Fibroblast of peridontal ligament (primary cell): ENCODE measurements at regions not wholly inside any gene's neighbourhood (a gene's known extent, or its start where the extent isn't known, plus 50 kb on each side); places are given as distances from the start of the nearest gene placed in this dataset.
A peak's percentile ranks its signal among the peaks of the same experiment; 100 is the strongest.

Experiments
- DNase-seq: peaks from one replicate; pipeline ENCODE4 v3.0.0-alpha.2; 2010; ENCODE audit errors: extremely low read depth

GRCh38 chr4:181259081-181259709 is 984.0 kb upstream of the TENM3 start:
- DNase-seq: no peak

DNA sequence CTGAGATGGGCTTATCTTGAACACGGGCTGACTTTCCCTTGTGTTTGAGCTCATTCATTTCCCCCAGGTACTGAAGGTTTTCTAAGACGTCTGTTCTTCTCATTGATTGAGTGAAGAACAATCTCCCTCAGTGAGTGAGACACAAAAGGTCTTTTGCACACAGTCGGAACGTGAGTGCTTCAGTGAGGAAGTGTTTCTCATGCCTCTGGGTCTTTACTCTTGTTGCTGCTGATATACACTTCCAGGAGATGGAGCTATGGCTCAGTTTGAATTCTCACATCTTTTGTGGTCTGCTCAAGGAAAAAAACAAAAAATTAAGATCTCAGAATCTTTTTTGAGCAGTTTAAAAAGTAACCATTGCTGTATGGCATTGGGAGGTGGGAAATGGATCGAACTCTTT is 981.9 kb upstream of the TENM3 start:
- peak; percentile 32 for DNase-seq

DNA sequence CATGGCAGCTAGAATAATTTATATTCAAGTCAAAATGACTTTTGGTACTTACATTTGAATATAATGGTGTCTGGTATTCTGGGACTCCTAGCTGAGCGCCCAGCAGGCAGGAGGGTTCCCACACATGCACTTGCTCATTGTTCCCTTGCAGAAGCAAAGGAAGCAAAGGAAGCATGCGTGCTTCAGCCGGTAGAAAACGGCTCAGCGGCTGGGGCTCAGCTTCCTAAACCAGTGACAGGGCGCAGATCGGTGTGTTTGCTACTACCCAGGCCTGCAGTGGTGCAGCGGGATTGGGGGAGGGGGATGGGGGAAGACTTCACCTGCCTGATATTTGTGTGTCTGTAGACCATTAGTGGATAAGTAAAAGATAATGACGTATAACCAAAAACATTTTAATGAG is 978.3 kb upstream of the TENM3 start:
- DNase-seq: no peak

DNA sequence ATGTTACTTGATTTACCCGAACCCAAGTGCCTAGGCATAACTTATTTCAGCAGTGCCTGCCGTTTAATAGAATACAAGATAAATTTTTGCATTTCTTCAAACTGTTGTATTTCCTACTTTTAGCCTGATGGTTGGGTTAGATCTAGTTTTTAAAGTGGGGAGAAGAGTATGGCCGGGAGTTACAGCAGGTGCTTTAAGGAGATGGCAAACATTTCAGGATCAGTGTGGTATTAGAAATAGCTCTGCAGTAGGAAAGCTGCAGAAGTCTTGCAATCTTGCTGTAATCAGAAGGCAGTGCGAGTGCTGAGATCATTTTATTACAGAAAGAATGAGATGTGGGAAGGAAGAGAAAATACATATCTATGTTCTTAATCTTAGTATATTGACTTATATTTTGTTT is 977.8 kb upstream of the TENM3 start:
- DNase-seq: no peak

GRCh38 chr4:181271116-181271640 is 972.0 kb upstream of the TENM3 start:
- no peak for DNase-seq

- no peak for DNase-seq
Observed at GRCh38 chr4:181272422-181272821, 970.8 kb upstream of the TENM3 start.

DNA sequence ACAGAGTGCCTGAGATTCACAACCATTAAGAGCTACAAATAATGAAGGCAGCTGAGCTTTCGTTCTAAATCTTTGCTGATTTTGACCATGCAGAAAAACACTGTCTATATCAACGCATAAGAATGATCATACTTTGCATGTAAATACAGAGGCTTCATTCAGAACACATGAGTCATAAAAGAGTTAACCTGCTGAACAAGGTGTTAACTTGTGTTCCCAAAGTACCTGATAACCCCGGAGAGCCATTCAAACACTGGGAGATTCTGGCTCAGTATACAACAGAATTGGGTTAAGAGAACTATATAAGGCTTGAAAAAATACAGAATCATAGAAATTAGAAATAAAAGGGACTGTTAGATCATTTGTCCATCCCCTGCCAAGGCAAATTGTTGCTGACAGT is 964.3 kb upstream of the TENM3 start:
- no peak for DNase-seq

DNA sequence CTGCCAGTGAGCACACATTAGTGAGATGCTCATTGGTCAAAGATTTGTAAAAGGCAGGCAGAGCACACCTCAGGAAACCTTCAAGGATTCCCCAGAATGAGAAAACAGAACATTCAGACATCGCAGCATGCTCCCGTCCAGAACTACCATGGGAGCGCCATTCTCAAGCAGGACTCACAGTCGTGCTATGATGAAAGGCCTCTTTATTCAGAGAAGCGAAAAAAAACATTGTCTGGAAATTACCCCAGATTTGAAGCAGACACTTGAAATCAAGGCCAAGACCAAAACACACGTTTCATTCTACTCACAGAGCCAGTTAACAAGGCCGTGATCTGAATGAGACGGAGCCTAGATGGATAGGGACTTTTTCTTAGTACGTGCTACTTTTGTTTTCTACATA is 961.8 kb upstream of the TENM3 start:
- no peak for DNase-seq

GRCh38 chr4:181289198-181289597 is 954.0 kb upstream of the TENM3 start:
- no peak for DNase-seq

- DNase-seq: no peak
Observed at GRCh38 chr4:181291615-181292014, 951.6 kb upstream of the TENM3 start.

- no peak for DNase-seq
Observed at GRCh38 chr4:181293014-181293413, 950.2 kb upstream of the TENM3 start.

- no peak for DNase-seq
Observed at GRCh38 chr4:181293541-181293940, 949.7 kb upstream of the TENM3 start.

DNA sequence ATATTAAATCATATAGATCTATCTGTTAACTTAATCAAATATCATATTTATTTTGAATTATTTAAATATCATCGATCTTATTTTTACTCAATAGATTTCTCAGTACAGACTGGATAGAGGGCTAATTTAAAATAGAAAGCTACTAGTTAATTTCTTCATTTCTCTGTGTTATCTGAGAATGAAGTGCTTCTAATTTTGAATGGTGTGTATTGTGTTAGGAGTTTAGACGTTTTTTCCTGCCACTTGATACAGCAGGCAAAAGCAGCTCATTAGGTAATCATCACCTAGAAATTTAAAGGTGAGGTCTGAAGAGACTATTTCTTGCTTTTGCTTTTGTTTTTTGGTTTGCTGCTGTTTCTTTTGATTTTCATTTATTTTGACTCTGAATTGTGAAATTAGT is 948.8 kb upstream of the TENM3 start:
- no peak for DNase-seq

- peak; percentile 9 for DNase-seq
Observed at GRCh38 chr4:181301735-181302710, 941.2 kb upstream of the TENM3 start.

DNA sequence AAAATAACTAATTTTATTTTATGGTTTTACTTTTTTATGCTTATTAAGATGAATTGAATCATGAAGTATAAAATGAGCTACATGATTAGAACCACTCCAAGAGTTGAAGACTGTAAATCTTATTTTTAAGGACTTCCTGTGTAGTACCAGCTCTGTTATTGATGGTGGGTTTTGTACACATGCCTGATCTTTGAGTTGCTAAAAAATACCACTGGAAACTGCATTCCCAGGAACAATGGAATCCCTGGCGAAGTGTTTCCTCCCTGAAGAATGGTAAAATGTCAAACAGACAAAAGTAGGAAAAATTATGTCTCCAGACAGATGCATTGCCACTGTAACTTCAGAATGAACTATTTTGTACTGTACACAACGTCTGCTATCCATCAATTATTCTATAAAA is 935.4 kb upstream of the TENM3 start:
- no peak for DNase-seq

DNA sequence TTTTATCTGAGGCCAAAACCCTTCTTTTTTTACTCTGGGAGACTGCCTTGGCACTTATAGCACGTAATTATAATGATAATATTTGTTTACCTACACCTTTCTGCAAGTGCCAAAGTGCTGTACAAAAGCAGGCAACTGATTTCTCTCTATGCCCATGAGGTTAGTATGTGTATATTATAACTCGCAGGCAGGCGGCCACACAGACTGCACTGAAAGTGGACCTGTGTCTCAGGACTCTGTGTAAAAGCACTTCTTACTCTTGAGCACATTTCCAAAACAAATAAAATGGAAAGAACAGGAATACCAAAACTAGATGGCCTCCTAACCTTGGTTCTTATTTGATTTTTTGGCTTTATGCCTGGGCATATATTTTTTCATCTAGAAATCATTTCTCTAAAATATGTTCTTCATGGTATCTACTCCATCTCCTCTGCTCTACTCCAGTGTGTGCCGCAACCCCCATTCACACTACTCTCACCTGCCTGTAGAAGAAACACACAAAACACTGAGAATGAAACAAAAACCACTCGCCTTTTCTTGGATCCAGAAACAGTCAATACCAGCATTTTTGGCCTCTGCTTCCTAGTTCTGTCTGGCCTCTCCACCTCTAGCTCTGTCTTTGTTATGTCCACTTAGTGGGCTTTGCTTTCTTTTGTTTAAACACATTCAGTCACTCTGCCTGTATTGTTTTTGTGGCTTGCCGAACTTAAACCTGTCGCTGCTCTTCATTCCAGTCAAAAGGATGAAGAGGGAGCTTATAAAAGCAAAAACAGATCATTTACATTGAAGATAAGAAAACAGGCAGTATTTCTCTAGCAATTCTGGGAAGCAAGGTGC is 934.5 kb upstream of the TENM3 start:
- DNase-seq: no peak

- DNase-seq: no peak
Observed at GRCh38 chr4:181312066-181312465, 931.1 kb upstream of the TENM3 start.

- DNase-seq: no peak
Observed at GRCh38 chr4:181319629-181320028, 923.6 kb upstream of the TENM3 start.

GRCh38 chr4:181323061-181323460 is 920.1 kb upstream of the TENM3 start:
- no peak for DNase-seq

- DNase-seq: no peak
Observed at GRCh38 chr4:181330654-181331201, 912.5 kb upstream of the TENM3 start.

DNA sequence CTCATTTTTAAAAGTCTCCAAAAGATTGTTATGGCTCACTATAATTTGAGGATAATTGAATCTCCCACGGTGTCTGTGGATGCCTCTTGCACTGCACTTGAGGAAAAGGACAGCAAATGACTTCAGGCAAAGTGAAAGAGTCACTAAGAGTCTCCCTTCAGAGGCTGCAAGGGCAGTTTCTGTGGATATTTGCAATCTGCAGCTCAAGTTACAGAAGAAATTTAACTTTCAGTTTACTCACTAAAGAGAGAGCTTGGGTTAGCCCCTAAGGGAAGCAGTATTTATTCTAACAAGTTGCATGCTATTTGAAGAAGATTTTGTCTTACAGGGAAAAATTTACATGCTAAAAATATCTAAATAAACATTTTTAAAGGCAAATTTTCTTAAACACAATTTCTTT is 912.0 kb upstream of the TENM3 start:
- peak; percentile 6 for DNase-seq

DNA sequence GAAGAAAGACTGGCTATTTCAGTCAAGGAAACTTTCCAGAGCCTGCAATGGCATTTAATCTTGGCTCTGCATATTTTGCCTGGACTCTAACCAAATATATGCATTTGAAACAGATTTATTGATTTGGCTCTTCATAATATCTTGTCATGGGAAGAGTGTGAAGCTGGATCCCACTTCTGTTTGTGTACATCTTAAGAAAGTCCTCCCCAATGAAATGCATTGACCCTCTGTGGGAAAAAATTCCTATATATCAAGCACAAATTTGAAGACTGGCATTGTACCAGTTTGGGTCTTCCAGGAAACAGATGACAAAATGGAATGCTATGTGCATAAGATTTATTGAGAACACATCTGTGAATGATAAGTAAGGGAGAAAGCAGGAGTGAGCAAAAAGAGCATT is 897.3 kb upstream of the TENM3 start:
- no peak for DNase-seq
